Esophagus squamous epithelium (tissue), 5 donors: ENCODE measurements at regions not wholly inside any gene's neighbourhood (a gene's known extent, or its start where the extent isn't known, plus 50 kb on each side); places are given as distances from the start of the nearest gene placed in this dataset.

Source experiments
- DNase-seq: peaks from one replicate; lab custom pipeline; 2025; lab: John Stamatoyannopoulos, UW
- H3K27ac ChIP-seq, 4 donors: fragments of 200-600 bp; sonication (generic); one replicate each; pipeline ENCODE4 v1.5.1; 2016 to 2019; ENCODE audit warnings: mild to moderate bottlenecking in 1 of 4
- H3K27me3 ChIP-seq, 4 donors: fragments of 200-600 bp; sonication (generic); 1 replicate in 3 of 4; 2 replicates in 1 of 4; pipeline versions ENCODE4 v1.5.1 to v1.6.0; 2017 to 2021; ENCODE audit warnings: antibody characterized with exemption in 1 of 4
- H3K36me3 ChIP-seq, 3 donors: fragments of 200-600 bp; sonication (generic); one replicate each; pipeline ENCODE4 v1.5.1; 2016 to 2019
- H3K4me1 ChIP-seq, 3 donors: fragments of 200-600 bp; sonication (generic); one replicate each; pipeline ENCODE4 v1.5.1; 2017 to 2019
- H3K4me3 ChIP-seq, 4 donors: fragments of 200-600 bp; sonication (generic); 1 replicate in 3 of 4; 2 replicates in 1 of 4; pipeline ENCODE4 v1.5.1; 2016 to 2019; ENCODE audit warnings: mild to moderate bottlenecking in 2 of 4, moderate library complexity in 1 of 4
- H3K9me3 ChIP-seq, 3 donors: fragments of 200-600 bp; sonication (generic); one replicate each; pipeline ENCODE4 v1.5.1; 2016 to 2019
- POLR2A ChIP-seq, 4 donors: fragments of 450-650 bp; IDR thresholded peaks; one replicate each; pipeline ENCODE4 v1.6.1; 2017; ENCODE audit warnings: antibody characterized with exemption in 4 of 4, mild to moderate bottlenecking in 4 of 4, moderate library complexity in 3 of 4
- WGBS, 2 donors: methylation state at CpG; one replicate each; pipeline ENCODE4 v1.1.5; 2018; 5-methylcytosine and 5-hydroxymethylcytosine counted together
- intact Hi-C: fragments of 100-400 bp; cut with DNase I; formaldehyde crosslinking; loops from one replicate; pipeline ENCODE4 v1.15.0; 2022
- TF ChIP-seq, protein P1 (sequence below), 6 experiments: fragments of 450-650 bp in 4 of 6; fragments of 200-600 bp in 2 of 6; sonication (generic) in 2 of 6; IDR thresholded peaks; one replicate each; pipeline ENCODE4 v1.5.1; 2016 to 2019; ENCODE audit warnings: antibody characterized with exemption in 6 of 6, mild to moderate bottlenecking in 4 of 6, moderate library complexity in 4 of 6
- donor health status: DM: yes; HTN: yes; CAD: no.

DNA sequence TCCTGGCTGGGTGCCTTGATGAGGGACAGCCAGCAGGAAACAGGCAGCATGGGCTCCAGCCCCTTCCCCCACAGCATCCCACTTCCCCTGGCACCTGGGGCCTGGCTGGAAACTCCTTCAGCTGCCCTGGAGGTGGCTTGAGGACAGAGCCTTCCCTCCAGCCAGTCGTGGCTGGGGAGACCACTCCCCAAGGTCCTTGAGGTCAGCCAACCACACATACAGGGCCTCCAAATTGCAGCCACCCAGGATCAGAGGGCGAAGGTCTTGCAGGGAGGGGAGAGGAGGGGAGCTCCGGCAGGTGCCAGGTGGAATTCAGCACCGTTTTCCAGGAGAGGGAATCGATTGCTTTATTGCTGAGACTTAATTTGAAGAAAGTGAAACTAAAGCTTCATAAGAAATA is 280.4 kb downstream of the PBX3 start:
- no peak overlapping the region for H3K27ac ChIP-seq
- H3K4me3 ChIP-seq = no peak overlapping the region
- no peaks in the 10 kb centered on the region for H3K9me3 ChIP-seq
- H3K27me3 ChIP-seq = peaks cover 0 to 19% (median 0%) of the 10 kb centered on the region in 4 donors
- TF ChIP-seq, protein P1, sequence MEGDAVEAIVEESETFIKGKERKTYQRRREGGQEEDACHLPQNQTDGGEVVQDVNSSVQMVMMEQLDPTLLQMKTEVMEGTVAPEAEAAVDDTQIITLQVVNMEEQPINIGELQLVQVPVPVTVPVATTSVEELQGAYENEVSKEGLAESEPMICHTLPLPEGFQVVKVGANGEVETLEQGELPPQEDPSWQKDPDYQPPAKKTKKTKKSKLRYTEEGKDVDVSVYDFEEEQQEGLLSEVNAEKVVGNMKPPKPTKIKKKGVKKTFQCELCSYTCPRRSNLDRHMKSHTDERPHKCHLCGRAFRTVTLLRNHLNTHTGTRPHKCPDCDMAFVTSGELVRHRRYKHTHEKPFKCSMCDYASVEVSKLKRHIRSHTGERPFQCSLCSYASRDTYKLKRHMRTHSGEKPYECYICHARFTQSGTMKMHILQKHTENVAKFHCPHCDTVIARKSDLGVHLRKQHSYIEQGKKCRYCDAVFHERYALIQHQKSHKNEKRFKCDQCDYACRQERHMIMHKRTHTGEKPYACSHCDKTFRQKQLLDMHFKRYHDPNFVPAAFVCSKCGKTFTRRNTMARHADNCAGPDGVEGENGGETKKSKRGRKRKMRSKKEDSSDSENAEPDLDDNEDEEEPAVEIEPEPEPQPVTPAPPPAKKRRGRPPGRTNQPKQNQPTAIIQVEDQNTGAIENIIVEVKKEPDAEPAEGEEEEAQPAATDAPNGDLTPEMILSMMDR (IDR thresholded peaks at IDR 0.05) = no peak
- TF ChIP-seq POLR2A (IDR thresholded peaks at IDR 0.05) = no peak
- H3K36me3 ChIP-seq = no peaks in the 10 kb centered on the region
- intact Hi-C loops = no loop called here
- 49 to 66% methylated on average over 4 of the region's 5 CpGs for WGBS, 2 donors
- DNase-seq = no peak
- no peaks in the 10 kb centered on the region for H3K4me1 ChIP-seq

DNA sequence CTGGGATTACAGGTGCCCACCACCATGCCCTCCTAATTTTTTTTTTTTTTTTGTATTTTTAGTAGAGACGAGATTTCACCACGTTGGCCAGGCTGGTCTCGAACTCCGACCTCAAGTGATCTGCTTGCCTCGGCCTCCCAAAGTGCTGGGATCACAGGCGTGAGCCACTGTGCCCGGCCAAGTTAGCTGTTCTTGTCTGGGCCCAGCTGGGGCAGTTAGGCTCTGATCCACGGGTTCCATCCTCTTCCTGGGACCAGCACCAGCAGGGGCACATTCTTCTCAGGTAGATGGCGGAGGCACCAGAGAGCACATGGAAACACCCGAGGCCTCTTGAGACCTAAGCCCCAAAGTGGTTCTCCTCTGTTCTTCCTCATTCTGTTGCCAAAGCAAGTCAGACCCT is 281.6 kb downstream of the PBX3 start:
- Histone ChIP-seq H3K4me1 (no peaks in the 10 kb centered on the region), H3K9me3 (no peaks in the 10 kb centered on the region), H3K27me3 (peaks cover 0 to 28% (median 0%) of the 10 kb centered on the region in 4 donors), H3K4me3 (no peak overlapping the region), H3K27ac (no peak overlapping the region), H3K36me3 (no peaks in the 10 kb centered on the region)
- intact Hi-C loops = no loop called here
- 88 to 89% methylated on average over 10 of the region's 10 CpGs for WGBS, 2 donors
- no peak for DNase-seq
- TF ChIP-seq, protein P1 (IDR thresholded peaks at IDR 0.05) = no peak
- TF ChIP-seq POLR2A (IDR thresholded peaks at IDR 0.05) = no peak

DNA sequence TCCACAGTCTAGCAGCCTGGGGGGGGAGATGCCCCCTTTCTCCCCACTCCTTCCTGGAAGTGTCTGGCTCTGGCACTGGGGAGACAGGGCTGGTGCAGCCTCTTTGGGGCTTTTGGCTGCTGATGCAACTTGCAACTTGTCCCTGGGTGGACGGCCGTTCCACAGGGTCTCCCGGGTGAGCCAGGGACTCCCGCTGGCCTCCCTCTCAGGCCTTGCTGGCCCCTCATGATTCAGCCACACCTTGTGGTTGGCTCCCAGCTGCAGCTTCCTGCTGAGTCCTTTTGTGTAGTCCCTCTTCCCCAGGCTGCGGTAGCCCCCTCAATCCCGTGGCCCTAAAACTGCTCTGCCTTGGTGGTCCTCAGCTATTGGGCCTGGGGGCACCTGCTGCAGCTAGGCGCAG is 283.5 kb downstream of the PBX3 start:
- DNase-seq = no peak
- intact Hi-C loops = no loop called here
- Histone ChIP-seq H3K4me3 (no peak overlapping the region), H3K27ac (no peak overlapping the region), H3K36me3 (no peaks in the 10 kb centered on the region), H3K9me3 (no peaks in the 10 kb centered on the region), H3K4me1 (no peaks in the 10 kb centered on the region), H3K27me3 (peaks cover 0 to 46% (median 0%) of the 10 kb centered on the region in 4 donors)
- TF ChIP-seq POLR2A (IDR thresholded peaks at IDR 0.05) = no peak
- TF ChIP-seq, protein P1 (IDR thresholded peaks at IDR 0.05) = no peak
- WGBS, 2 donors = 67 to 79% methylated on average over 2 to 5 of the region's 7 CpGs

DNA sequence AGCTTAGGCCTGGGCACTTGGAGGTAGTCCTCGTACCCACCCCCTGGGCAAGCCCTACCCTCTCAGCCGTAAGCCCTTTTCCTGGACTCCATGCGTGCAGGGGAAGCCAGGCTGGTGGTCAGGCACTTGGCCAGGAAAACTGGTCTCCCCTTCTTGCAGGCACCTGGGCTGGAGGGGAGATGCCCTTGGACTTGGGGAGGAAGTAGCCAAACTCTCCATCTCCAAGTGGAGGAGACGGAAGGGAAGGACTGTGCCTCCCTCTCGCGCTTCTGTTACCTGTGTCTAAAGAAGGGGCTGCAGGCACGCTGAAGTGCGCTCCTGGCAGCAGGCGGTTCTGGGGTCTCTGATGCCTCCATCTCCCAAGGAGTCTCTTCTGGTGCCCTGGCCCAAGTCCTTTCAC is 283.9 kb downstream of the PBX3 start:
- WGBS, 2 donors = 27 to 90% methylated on average over 2 of the region's 9 CpGs

DNA sequence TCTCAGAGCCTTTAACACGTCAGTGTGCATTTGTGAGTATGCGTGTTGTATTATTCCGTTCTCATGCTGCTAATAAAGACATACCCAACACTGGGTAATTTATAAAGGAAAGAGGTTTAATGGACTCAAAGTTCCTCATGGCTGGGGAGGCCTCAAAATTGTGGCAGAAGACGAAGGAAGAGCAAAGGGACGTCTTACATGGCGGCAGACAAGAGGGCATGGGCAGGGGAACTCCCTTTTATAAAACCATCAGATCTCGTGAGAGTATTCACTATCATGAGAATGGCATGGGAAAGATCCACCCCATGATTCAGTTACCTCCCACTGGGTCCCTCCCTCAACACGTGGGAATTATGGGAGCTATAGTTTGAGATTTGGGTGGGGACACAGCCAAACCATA is 285.0 kb downstream of the PBX3 start:
- H3K4me1 ChIP-seq = no peaks in the 10 kb centered on the region
- TF ChIP-seq POLR2A (IDR thresholded peaks at IDR 0.05) = no peak
- TF ChIP-seq, protein P1 (IDR thresholded peaks at IDR 0.05) = no peak
- 85 to 89% methylated on average over 8 of the region's 8 CpGs for WGBS, 2 donors
- H3K27ac ChIP-seq = no peak overlapping the region
- DNase-seq = no peak
- intact Hi-C loops = no loop called here
- no peaks in the 10 kb centered on the region for H3K9me3 ChIP-seq
- H3K4me3 ChIP-seq = no peak overlapping the region
- H3K36me3 ChIP-seq = no peaks in the 10 kb centered on the region
- peaks cover 0 to 49% (median 0%) of the 10 kb centered on the region in 4 donors for H3K27me3 ChIP-seq

More for the DNA sequence above, 283.9 kb downstream of the PBX3 start:
- Histone ChIP-seq H3K4me1 (no peaks in the 10 kb centered on the region), H3K27me3 (peaks cover 0 to 49% (median 0%) of the 10 kb centered on the region in 4 donors), H3K4me3 (no peak overlapping the region), H3K36me3 (no peaks in the 10 kb centered on the region), H3K9me3 (no peaks in the 10 kb centered on the region), H3K27ac (no peak overlapping the region)
- intact Hi-C loops = no loop called here
- no peak for DNase-seq
- TF ChIP-seq, protein P1 (IDR thresholded peaks at IDR 0.05) = no peak
- TF ChIP-seq POLR2A (IDR thresholded peaks at IDR 0.05) = no peak
